HepG2 (cell line): ENCODE measurements at regions not wholly inside any gene's neighbourhood (a gene's known extent, or its start where the extent isn't known, plus 50 kb on each side); places are given as distances from the start of the nearest gene placed in this dataset.
A peak's percentile ranks its signal among the peaks of the same experiment; 100 is the strongest.
"Not testable (repeated sequence)": the region's sequence is repeated elsewhere in the genome, so short reads cannot be mapped to it uniquely, and the experiment has no call there.

Source experiments
- ATAC-seq: fragments of 200-7000 bp; cut with Tn5 transposase; 3 replicates; pipeline ENCODE4 v1.9.1; 2020; ENCODE audit warnings: mild to moderate bottlenecking, moderate library complexity
- BruUV-seq: library from RNA; stranded (reverse); fragments of 400-500 nt; replicated peaks from 2 replicates; lab custom pipeline; 2021; lab: Mats Ljungman, UMichigan
- CTCF ChIA-PET: fragments of 300-600 bp; formaldehyde crosslinking; extraction: SDS; loops from one replicate; lab custom pipeline; 2021; ENCODE audit warnings: low total read pairs, inconsistent platforms, low intra/inter-chr PET ratio; lab: Yijun Ruan, JAX
- POLR2A ChIA-PET: fragments of 350-600 bp; sonication (Branson Sonifier 250); formaldehyde crosslinking; loops from one replicate; lab custom pipeline; 2020; ENCODE audit warnings: antibody characterized with exemption, inconsistent platforms; lab: Yijun Ruan, JAX
- DNase-seq: peaks from one replicate; pipeline ENCODE4 v3.0.0-alpha.2; 2015; ENCODE audit warnings: low spot score
- FAIRE-seq: peaks from 3 replicates; lab custom pipeline; 2011; peaks lifted over from hg19 to GRCh38; lab: Jason Lieb, UNC
- H2AFZ ChIP-seq: one replicate; pipeline ENCODE4 v1.6.1; 2011; ENCODE audit warnings: low read length, inconsistent platforms
- H3K27ac ChIP-seq: fragments of 300-600 bp; 3 replicates; pipeline ENCODE4 v1.8.0; 2011; ENCODE audit warnings: mixed run types, mild to moderate bottlenecking, mixed read lengths, low read length, inconsistent platforms; ENCODE audit not compliant: insufficient read depth; ENCODE audit errors: extremely low read length
- H3K27me3 ChIP-seq, 2 experiments: fragments of 200-600 bp in 1 of 2; 2 replicates in 1 of 2; 3 replicates in 1 of 2; pipeline versions ENCODE4 v1.6.0 to v1.8.0; 2011; ENCODE audit warnings: low read length in 2 of 2, mild to moderate bottlenecking in 2 of 2, moderate library complexity in 2 of 2, inconsistent platforms in 1 of 2; ENCODE audit not compliant: insufficient read depth in 2 of 2, control insufficient read depth in 1 of 2
- H3K36me3 ChIP-seq, 2 experiments: fragments of 200-600 bp in 1 of 2; replicated peaks in 1 of 2; 2 replicates in 1 of 2; 3 replicates in 1 of 2; pipeline versions ENCODE4 v1.5.1 to v1.8.0; 2011; ENCODE audit warnings: low read length in 2 of 2, inconsistent platforms in 1 of 2; ENCODE audit not compliant: insufficient read depth in 2 of 2, control insufficient read depth in 1 of 2
- H3K4me1 ChIP-seq: 2 replicates; pipeline ENCODE4 v1.5.1; 2012; ENCODE audit warnings: low read length, inconsistent platforms; ENCODE audit not compliant: insufficient read depth
- H3K4me2 ChIP-seq: 2 replicates; pipeline ENCODE4 v1.6.0; 2011; ENCODE audit warnings: low read depth, low read length, inconsistent platforms
- H3K4me3 ChIP-seq, 3 experiments: fragments of 200-600 bp in 1 of 3; sonication (generic), shearing (Covaris generic) in 1 of 3; replicated peaks in 1 of 3; 2 replicates each; pipeline ENCODE4 v1.5.1; 2011 to 2016; ENCODE audit warnings: low read length in 3 of 3, inconsistent platforms in 2 of 3, low read depth in 2 of 3, mild to moderate bottlenecking in 2 of 3, control low read depth in 1 of 3, mixed read lengths in 1 of 3; ENCODE audit not compliant: insufficient read depth in 1 of 3
- H3K79me2 ChIP-seq: one replicate; pipeline ENCODE4 v1.6.1; 2011; ENCODE audit warnings: low read length, inconsistent platforms; ENCODE audit not compliant: insufficient read depth
- H3K9ac ChIP-seq: 2 replicates; pipeline ENCODE4 v1.6.0; 2011; ENCODE audit warnings: mild to moderate bottlenecking, low read depth, low read length, inconsistent platforms; ENCODE audit not compliant: insufficient read depth
- H3K9me3 ChIP-seq: 2 replicates; pipeline ENCODE4 v1.5.1; 2012; ENCODE audit warnings: mild to moderate bottlenecking, low read length
- H4K20me1 ChIP-seq: 2 replicates; pipeline ENCODE4 v1.6.0; 2011; ENCODE audit warnings: inconsistent platforms, mild to moderate bottlenecking, low read length, moderate library complexity; ENCODE audit not compliant: insufficient read depth
- ATF7 ChIP-seq, 2 experiments: fragments of 450-650 bp in 1 of 2; sonication (generic) in 1 of 2; formaldehyde crosslinking in 1 of 2; IDR thresholded peaks; 2 replicates each; pipeline versions ENCODE4 v1.4.0 to v1.6.1; 2016 to 2020; ENCODE audit warnings: antibody characterized with exemption in 1 of 2, mild to moderate bottlenecking in 1 of 2, missing genetic modification reagents in 1 of 2
- CREB1 ChIP-seq, 2 experiments: fragments of 450-650 bp in 1 of 2; IDR thresholded peaks; 2 replicates each; pipeline ENCODE4 v1.6.1; 2016 to 2017; ENCODE audit warnings: control low read depth in 1 of 2, mild to moderate bottlenecking in 1 of 2, missing compliant biosample characterization in 1 of 2, missing genetic modification characterization in 1 of 2
- ZNF207 ChIP-seq: fragments of 450-650 bp; IDR thresholded peaks from 2 replicates; pipeline ENCODE4 v1.6.1; 2016; ENCODE audit warnings: antibody characterized with exemption, borderline replicate concordance
- ZNF83 ChIP-seq: sonication (generic); formaldehyde crosslinking; IDR thresholded peaks from 2 replicates; pipeline ENCODE4 v1.4.0; 2020; ENCODE audit warnings: missing genetic modification reagents, mild to moderate bottlenecking, borderline replicate concordance
- WGBS: methylation state at CpG from one replicate; pipeline ENCODE4 v1.1.6; 2017; ENCODE audit warnings: low lambda C conversion rate; 5-methylcytosine and 5-hydroxymethylcytosine counted together
- in situ Hi-C: cut with HindIII; loops from 2 replicates; pipeline ENCODE4 v1.10.0; 2017; ENCODE audit warnings: low pct_unique_long_range_greater_than_20kb; ENCODE audit not compliant: extremely low pct_ligation_motif_present
- intact Hi-C: fragments of 100-400 bp; cut with micrococcal nuclease; formaldehyde crosslinking; loops from one replicate; pipeline ENCODE4 v1.10.0; 2022; ENCODE audit not compliant: unreplicated experiment
- TF ChIP-seq, protein P1 (sequence below): sonication (generic); formaldehyde crosslinking; IDR thresholded peaks from 2 replicates; pipeline ENCODE4 v1.5.0; 2020; ENCODE audit warnings: mild to moderate bottlenecking, missing genetic modification reagents, moderate library complexity
- TF ChIP-seq, protein P2 (sequence below): sonication (generic); formaldehyde crosslinking; IDR thresholded peaks from 2 replicates; pipeline ENCODE4 v1.4.0; 2020; ENCODE audit warnings: missing genetic modification reagents, borderline replicate concordance

DNA sequence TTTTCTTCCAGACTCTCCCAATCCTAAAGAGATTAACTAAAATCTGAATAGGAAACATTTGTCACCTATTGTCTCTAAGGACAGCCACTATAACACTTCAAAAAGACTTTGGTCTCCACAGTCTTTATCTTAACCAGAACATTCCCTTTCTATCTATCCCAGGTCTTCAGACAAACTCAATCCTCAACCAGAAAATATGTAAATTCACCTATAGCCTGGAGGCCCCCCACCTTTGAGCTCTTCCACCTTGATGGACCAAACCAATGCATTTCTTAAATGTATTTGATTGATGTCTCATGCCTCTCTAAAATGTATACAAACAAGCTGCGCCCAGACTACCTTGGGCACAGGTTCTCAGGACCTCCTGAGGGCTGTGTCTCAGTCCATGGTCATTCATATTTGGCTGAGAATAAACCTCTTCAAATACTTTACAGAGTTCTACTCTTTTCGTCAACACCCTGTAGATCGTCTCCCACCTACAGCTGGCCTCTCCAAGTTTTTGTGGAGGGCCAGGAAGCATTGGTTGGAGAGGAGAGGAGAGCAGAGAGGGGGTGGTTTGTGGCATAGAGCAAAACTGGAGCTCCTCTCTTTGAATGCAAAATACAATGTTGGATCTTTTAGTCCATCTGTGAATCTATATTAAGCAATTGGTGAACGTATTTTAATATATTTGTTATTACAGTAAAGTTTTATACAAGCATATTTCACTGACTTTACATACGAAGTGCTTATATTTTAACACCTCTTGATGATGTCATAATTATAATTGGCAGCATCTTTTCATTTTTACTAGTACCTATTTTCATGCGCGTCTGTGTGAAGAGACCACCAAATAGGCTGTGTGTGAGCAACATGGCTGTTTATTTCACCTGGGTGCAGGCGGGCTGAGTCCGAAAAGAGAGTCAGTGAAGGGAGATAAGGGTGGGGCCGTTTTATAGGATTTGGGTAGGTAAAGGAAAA is 230.7 kb upstream of the DUSP10 start:
- ATAC-seq = no peak
- ChIA-PET POLR2A (no interaction called here), CTCF (no interaction called here)
- Histone ChIP-seq H3K27me3 (no peaks in the 10 kb centered on the region), H3K27ac (no peak overlapping the region), H3K4me3 (no peak overlapping the region), H3K79me2 (no peaks in the 10 kb centered on the region), H4K20me1 (no peaks in the 10 kb centered on the region), H2AFZ (no peak overlapping the region), H3K4me1 (no peaks in the 10 kb centered on the region), H3K9me3 (no peaks in the 10 kb centered on the region), H3K9ac (no peak overlapping the region), H3K36me3 (no peaks in the 10 kb centered on the region), H3K4me2 (no peak overlapping the region)
- BruUV-seq = no TSS peak
- intact Hi-C loops = no loop called here
- no peak for DNase-seq
- no peak for FAIRE-seq
- in situ Hi-C loops = no loop called here
- 33% methylated on average over 10 of the region's 10 CpGs for WGBS
- TF ChIP-seq, protein P1, sequence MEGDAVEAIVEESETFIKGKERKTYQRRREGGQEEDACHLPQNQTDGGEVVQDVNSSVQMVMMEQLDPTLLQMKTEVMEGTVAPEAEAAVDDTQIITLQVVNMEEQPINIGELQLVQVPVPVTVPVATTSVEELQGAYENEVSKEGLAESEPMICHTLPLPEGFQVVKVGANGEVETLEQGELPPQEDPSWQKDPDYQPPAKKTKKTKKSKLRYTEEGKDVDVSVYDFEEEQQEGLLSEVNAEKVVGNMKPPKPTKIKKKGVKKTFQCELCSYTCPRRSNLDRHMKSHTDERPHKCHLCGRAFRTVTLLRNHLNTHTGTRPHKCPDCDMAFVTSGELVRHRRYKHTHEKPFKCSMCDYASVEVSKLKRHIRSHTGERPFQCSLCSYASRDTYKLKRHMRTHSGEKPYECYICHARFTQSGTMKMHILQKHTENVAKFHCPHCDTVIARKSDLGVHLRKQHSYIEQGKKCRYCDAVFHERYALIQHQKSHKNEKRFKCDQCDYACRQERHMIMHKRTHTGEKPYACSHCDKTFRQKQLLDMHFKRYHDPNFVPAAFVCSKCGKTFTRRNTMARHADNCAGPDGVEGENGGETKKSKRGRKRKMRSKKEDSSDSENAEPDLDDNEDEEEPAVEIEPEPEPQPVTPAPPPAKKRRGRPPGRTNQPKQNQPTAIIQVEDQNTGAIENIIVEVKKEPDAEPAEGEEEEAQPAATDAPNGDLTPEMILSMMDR = no peak
- TF ChIP-seq ZNF83 (CRISPR knock-in tag) (no peak), ATF7 (IDR thresholded peaks at IDR 0.05) (peak; percentile 92), ATF7 (CRISPR knock-in tag; IDR thresholded peaks at IDR 0.05) (no peak), CREB1 (IDR thresholded peaks at IDR 0.05) (peak; percentile 57), CREB1 (CRISPR knock-in tag; IDR thresholded peaks at IDR 0.05) (no peak), ZNF207 (no peak)
- TF ChIP-seq, protein P2, sequence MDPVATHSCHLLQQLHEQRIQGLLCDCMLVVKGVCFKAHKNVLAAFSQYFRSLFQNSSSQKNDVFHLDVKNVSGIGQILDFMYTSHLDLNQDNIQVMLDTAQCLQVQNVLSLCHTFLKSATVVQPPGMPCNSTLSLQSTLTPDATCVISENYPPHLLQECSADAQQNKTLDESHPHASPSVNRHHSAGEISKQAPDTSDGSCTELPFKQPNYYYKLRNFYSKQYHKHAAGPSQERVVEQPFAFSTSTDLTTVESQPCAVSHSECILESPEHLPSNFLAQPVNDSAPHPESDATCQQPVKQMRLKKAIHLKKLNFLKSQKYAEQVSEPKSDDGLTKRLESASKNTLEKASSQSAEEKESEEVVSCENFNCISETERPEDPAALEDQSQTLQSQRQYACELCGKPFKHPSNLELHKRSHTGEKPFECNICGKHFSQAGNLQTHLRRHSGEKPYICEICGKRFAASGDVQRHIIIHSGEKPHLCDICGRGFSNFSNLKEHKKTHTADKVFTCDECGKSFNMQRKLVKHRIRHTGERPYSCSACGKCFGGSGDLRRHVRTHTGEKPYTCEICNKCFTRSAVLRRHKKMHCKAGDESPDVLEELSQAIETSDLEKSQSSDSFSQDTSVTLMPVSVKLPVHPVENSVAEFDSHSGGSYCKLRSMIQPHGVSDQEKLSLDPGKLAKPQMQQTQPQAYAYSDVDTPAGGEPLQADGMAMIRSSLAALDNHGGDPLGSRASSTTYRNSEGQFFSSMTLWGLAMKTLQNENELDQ = no peak

DNA sequence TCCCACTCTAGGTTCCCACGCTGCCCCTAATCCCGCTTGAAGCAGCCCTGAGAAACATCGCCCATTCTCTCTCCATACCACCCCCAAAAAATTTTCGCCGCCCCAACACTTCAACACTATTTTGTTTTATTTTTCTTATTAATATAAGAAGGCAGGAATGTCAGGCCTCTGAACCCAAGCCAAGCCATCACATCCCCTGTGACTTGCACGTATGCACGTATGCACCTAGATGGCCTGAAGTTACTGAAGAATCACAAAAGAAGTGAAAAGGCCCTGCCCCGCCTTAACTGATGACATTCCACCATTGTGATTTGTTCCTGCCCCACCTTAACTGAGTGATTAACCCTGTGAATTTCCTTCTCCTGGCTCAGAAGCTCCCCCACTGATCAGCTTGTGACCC is 229.1 kb upstream of the DUSP10 start:
- H3K79me2 ChIP-seq, BruUV-seq, H2AFZ ChIP-seq, H4K20me1 ChIP-seq, H3K36me3 ChIP-seq, H3K4me1 ChIP-seq, ATAC-seq, H3K9me3 ChIP-seq, FAIRE-seq, intact Hi-C loops, H3K4me3 ChIP-seq, H3K9ac ChIP-seq, CTCF ChIA-PET, DNase-seq, POLR2A ChIA-PET, H3K4me2 ChIP-seq, in situ Hi-C loops, H3K27me3 ChIP-seq, H3K27ac ChIP-seq: not testable (repeated sequence)
- 55% methylated on average over 8 of the region's 8 CpGs for WGBS
